Sigmoid colon (tissue), 4 donors: ENCODE measurements at regions not wholly inside any gene's neighbourhood (a gene's known extent, or its start where the extent isn't known, plus 50 kb on each side); places are given as distances from the start of the nearest gene placed in this dataset.

Experiments
- CTCF ChIP-seq, 4 experiments: fragments of 450-650 bp in 3 of 4; fragments of 200-600 bp in 1 of 4; IDR thresholded peaks; one replicate each; pipeline ENCODE4 v1.5.1; 2016 to 2019; ENCODE audit warnings: antibody characterized with exemption in 4 of 4, mild to moderate bottlenecking in 3 of 4, moderate library complexity in 2 of 4
- EP300 ChIP-seq, 4 donors: sonication (generic); formaldehyde crosslinking; IDR thresholded peaks; one replicate each; pipeline ENCODE4 v1.6.1; 2017; ENCODE audit warnings: antibody characterized with exemption in 4 of 4
- POLR2A ChIP-seq, 2 donors: fragments of 450-650 bp; IDR thresholded peaks; one replicate each; pipeline ENCODE4 v1.6.1; 2016; ENCODE audit warnings: antibody characterized with exemption in 2 of 2, mild to moderate bottlenecking in 2 of 2, moderate library complexity in 2 of 2

- no peak for TF ChIP-seq POLR2A (IDR thresholded peaks at IDR 0.05)
- no peak for TF ChIP-seq CTCF (IDR thresholded peaks at IDR 0.05)
- no peak for TF ChIP-seq EP300 (IDR thresholded peaks at IDR 0.05)
Observed at GRCh38 chr16:88208112-88208511, 174.6 kb upstream of the ZNF469 start.
